ENCODE measurements at regions not wholly inside any gene's neighbourhood (a gene's known extent, or its start where the extent isn't known, plus 50 kb on each side); places are given as distances from the start of the nearest gene placed in this dataset.

DNA sequence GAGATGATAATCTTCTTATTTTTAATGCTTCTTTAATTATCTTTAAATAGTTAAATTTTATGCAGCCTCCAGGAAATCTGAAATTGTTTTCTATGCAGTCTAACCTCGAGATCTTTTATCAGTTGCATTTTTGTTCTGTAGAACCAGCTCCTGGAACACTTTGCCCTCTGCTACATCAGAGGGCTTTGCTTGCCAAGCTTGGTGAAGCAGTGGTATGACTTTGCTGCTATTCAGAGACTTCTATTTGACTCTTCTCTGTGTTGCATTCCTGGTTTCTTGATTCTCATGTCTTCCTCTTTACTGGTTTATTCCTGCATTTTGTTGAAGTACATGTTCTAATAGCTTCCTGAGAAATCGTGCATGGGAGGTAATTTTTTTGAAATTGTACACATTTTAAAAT is 163.7 kb upstream of the TMEM229A start:
- intact Hi-C loops (cut with DNase I), result no loop called here
- no peak for DNase-seq
- Histone ChIP-seq H3K27me3 (no peaks in the 10 kb centered on the region), H3K4me3 (no peak overlapping the region), H3K9me3 (no peaks in the 10 kb centered on the region), H3K4me1 (no peaks in the 10 kb centered on the region), H3K27ac (no peak overlapping the region), H3K36me3 (no peaks in the 10 kb centered on the region)
- 28 to 45% methylated on average over 2 of the region's 2 CpGs for WGBS, 2 donors
- TF ChIP-seq EP300 (IDR thresholded peaks at IDR 0.05) (no peak), POLR2AphosphoS5 (IDR thresholded peaks at IDR 0.05) (no peak)

DNA sequence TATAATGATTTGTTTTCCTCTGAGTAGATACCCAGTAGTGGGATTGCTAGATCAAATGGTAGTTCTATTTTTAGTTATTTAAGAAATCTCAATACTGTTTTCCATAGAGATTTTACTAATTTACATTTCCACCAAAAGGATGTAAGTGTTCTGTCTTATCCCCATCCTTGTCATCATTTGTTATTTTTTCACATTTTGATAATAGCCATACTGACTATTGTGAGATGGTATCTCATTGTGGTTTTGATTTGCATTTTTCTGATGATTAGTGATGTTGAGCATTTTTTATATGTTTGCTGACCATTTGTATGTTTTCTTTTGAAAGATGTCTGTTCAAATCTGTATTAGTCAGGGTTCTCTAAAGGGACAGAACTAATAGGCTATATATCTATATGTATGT is 160.0 kb upstream of the TMEM229A start:
- no peak overlapping the region for H3K27ac ChIP-seq
- DNase-seq, result no peak
- H3K4me1 ChIP-seq, result no peaks in the 10 kb centered on the region
- no peak overlapping the region for H3K4me3 ChIP-seq
- TF ChIP-seq POLR2A (IDR thresholded peaks at IDR 0.05) (no peak), POLR2AphosphoS5 (IDR thresholded peaks at IDR 0.05) (no peak)
- H3K36me3 ChIP-seq, result no peaks in the 10 kb centered on the region
- no peaks in the 10 kb centered on the region for H3K9me3 ChIP-seq
- intact Hi-C loops (cut with DNase I), result no loop called here
- no peaks in the 10 kb centered on the region for H3K27me3 ChIP-seq

DNA sequence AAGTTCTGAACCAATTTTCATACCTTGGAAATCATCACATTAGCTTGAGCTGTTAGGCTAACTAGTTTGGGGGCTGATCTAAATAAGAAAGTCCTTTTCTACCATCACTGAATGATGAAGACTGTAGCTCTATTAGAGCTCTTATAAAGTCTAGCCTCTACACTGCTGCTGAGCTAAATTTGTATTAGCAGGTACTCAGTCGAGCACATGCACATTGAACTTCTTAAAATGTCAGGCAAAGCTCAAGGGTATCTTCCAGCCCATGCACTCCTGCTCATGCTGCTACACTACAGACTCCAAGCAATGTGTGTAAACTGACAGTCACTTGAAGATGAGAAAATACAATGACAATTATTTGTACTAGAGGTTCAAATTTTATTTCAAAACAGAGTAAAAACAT is 158.8 kb upstream of the TMEM229A start:
- intact Hi-C loops (cut with DNase I), result no loop called here
- TF ChIP-seq POLR2A (IDR thresholded peaks at IDR 0.05) (no peak), POLR2AphosphoS5 (IDR thresholded peaks at IDR 0.05) (no peak), EP300 (IDR thresholded peaks at IDR 0.05) (no peak)
- Histone ChIP-seq H3K27ac (no peak overlapping the region), H3K27me3 (no peaks in the 10 kb centered on the region), H3K4me3 (no peak overlapping the region), H3K4me1 (no peaks in the 10 kb centered on the region), H3K36me3 (no peaks in the 10 kb centered on the region), H3K9me3 (no peaks in the 10 kb centered on the region)
- WGBS, 2 donors, result 60 to 67% methylated on average over 1 of the region's 1 CpG
- no peak for DNase-seq

DNA sequence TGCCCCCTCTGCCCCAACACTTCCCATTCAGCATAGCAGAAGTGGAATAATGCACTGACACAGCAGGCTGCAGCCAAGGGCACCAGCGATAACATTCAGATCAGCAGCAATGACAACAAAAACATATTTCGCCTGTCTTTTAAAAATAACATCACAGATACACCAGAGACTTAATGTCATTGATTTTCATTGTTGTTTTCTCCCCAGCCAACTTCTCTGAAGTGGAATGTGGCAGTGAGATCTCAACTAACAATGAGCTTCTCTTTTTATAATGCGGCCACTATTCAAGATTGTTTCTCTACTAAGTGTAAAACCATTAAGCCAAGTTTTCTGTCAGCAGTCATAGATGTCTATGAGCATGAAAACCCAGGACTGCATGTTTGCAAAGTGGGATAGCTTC is 158.2 kb upstream of the TMEM229A start:
- H3K4me1 ChIP-seq, result no peaks in the 10 kb centered on the region
- no peak overlapping the region for H3K27ac ChIP-seq
- H3K36me3 ChIP-seq, result no peaks in the 10 kb centered on the region
- no peak overlapping the region for H3K4me3 ChIP-seq
- intact Hi-C loops (cut with DNase I), result no loop called here
- no peak for DNase-seq
- 82 to 83% methylated on average over 3 of the region's 3 CpGs for WGBS, 2 donors
- TF ChIP-seq, protein P1, sequence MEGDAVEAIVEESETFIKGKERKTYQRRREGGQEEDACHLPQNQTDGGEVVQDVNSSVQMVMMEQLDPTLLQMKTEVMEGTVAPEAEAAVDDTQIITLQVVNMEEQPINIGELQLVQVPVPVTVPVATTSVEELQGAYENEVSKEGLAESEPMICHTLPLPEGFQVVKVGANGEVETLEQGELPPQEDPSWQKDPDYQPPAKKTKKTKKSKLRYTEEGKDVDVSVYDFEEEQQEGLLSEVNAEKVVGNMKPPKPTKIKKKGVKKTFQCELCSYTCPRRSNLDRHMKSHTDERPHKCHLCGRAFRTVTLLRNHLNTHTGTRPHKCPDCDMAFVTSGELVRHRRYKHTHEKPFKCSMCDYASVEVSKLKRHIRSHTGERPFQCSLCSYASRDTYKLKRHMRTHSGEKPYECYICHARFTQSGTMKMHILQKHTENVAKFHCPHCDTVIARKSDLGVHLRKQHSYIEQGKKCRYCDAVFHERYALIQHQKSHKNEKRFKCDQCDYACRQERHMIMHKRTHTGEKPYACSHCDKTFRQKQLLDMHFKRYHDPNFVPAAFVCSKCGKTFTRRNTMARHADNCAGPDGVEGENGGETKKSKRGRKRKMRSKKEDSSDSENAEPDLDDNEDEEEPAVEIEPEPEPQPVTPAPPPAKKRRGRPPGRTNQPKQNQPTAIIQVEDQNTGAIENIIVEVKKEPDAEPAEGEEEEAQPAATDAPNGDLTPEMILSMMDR (IDR thresholded peaks at IDR 0.05), result no peak
- TF ChIP-seq POLR2AphosphoS5 (IDR thresholded peaks at IDR 0.05) (no peak), EP300 (IDR thresholded peaks at IDR 0.05) (no peak), POLR2A (IDR thresholded peaks at IDR 0.05) (no peak)
- H3K27me3 ChIP-seq, result no peaks in the 10 kb centered on the region
- no peaks in the 10 kb centered on the region for H3K9me3 ChIP-seq

DNA sequence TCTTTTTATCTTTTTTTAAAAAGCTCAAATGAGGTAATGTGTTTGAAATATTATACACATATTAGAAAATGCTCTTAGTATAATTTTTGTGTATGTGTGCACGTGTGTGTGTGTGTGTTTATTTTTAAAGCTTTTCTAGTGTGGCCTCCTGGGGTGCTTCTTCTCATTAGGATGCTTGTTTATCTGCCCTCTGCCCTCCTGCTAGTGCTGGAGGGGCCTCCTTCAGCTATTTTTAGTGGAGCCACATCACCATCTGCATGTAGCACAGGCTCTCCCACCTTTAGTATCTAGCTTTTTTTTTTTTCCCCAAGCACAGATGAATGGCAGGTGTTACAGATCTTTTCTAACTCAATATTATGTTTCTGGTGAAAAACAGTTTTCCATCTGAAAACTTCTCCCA is 155.7 kb upstream of the TMEM229A start:
- H3K4me3 ChIP-seq, result no peak overlapping the region
- intact Hi-C loops (cut with DNase I), result no loop called here
- TF ChIP-seq POLR2AphosphoS5 (IDR thresholded peaks at IDR 0.05), result no peak
- TF ChIP-seq EP300 (IDR thresholded peaks at IDR 0.05), result no peak
- no peak for TF ChIP-seq POLR2A (IDR thresholded peaks at IDR 0.05)
- TF ChIP-seq, protein P1 (IDR thresholded peaks at IDR 0.05), result no peak
- no peaks in the 10 kb centered on the region for H3K36me3 ChIP-seq
- WGBS, 2 donors, result 20 to 28% methylated on average over 1 of the region's 1 CpG
- no peaks in the 10 kb centered on the region for H3K27me3 ChIP-seq
- H3K9me3 ChIP-seq, result no peaks in the 10 kb centered on the region
- no peak overlapping the region for H3K27ac ChIP-seq
- H3K4me1 ChIP-seq, result no peaks in the 10 kb centered on the region
- no peak for DNase-seq

DNA sequence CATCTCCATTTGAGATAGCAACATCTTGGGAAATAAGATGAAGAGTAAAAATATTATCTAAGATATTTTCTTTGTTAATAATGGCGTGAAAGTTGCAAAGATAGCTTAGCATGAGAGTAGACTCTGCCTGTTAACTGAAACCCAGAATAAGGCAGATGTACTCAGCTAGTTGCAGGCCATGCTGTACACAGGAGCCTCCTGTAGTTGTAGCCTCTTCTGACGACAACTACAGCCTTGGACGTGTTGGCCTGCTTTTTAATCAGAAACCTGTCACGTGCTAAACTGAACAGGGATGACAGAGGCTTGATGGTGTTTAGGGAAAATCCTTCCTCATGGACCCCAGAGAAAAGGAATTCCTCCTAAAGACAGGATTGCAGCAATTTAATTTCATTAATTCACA is 155.1 kb upstream of the TMEM229A start:
- intact Hi-C loops (cut with DNase I), result no loop called here
- H3K4me3 ChIP-seq, result no peak overlapping the region
- 69 to 79% methylated on average over 4 of the region's 4 CpGs for WGBS, 2 donors

More for the DNA sequence above, 155.1 kb upstream of the TMEM229A start:
- no peaks in the 10 kb centered on the region for H3K9me3 ChIP-seq
- no peaks in the 10 kb centered on the region for H3K4me1 ChIP-seq
- no peak overlapping the region for H3K27ac ChIP-seq
- no peak for DNase-seq
- no peaks in the 10 kb centered on the region for H3K27me3 ChIP-seq
- TF ChIP-seq EP300 (IDR thresholded peaks at IDR 0.05) (no peak), POLR2AphosphoS5 (IDR thresholded peaks at IDR 0.05) (no peak), POLR2A (IDR thresholded peaks at IDR 0.05) (no peak)
- TF ChIP-seq, protein P1 (IDR thresholded peaks at IDR 0.05), result no peak
- H3K36me3 ChIP-seq, result no peaks in the 10 kb centered on the region

Data from sigmoid colon (tissue), 6 donors.